Body of pancreas (tissue), 4 donors: ENCODE measurements at regions not wholly inside any gene's neighbourhood (a gene's known extent, or its start where the extent isn't known, plus 50 kb on each side); places are given as distances from the start of the nearest gene placed in this dataset.
"Not testable (repeated sequence)": the region's sequence is repeated elsewhere in the genome, so short reads cannot be mapped to it uniquely, and the experiment has no call there.

Source experiments
- ATAC-seq: fragments of 150-250 bp; one replicate; pipeline ENCODE4 v1.9.1; 2016
- DNase-seq, 4 donors: peaks; one replicate each; pipeline ENCODE4 v3.0.0-alpha.2; 2019
- H3K27ac ChIP-seq, 4 donors: fragments of 200-600 bp; sonication (generic); 1 replicate in 3 of 4; 2 replicates in 1 of 4; pipeline versions ENCODE4 v1.5.1 to v1.6.1; 2016 to 2019; ENCODE audit warnings: mild to moderate bottlenecking in 1 of 4, mixed read lengths in 1 of 4, moderate library complexity in 1 of 4
- H3K27me3 ChIP-seq, 2 donors: fragments of 200-600 bp; sonication (generic); one replicate each; pipeline ENCODE4 v1.6.0; 2016; ENCODE audit warnings: mild to moderate bottlenecking in 1 of 2
- H3K36me3 ChIP-seq, 2 donors: fragments of 200-600 bp; sonication (generic); replicated peaks in 1 of 2; 2 replicates each; pipeline ENCODE4 v1.5.1; 2016; ENCODE audit warnings: low read depth in 2 of 2; ENCODE audit not compliant: insufficient read depth in 1 of 2
- H3K4me1 ChIP-seq: fragments of 200-600 bp; sonication (generic); one replicate; pipeline ENCODE4 v1.6.0; 2016
- H3K4me3 ChIP-seq, 2 donors: fragments of 200-600 bp; sonication (generic); 1 replicate in 1 of 2; 2 replicates in 1 of 2; pipeline ENCODE4 v1.5.1; 2016 to 2019
- H3K9me3 ChIP-seq, 3 donors: fragments of 200-600 bp; sonication (generic); 1 replicate in 2 of 3; 2 replicates in 1 of 3; pipeline ENCODE4 v1.5.1; 2016
- CTCF ChIP-seq, 7 experiments: fragments of 450-650 bp in 4 of 7; fragments of 200-600 bp in 3 of 7; sonication (generic) in 3 of 7; IDR thresholded peaks; one replicate each; pipeline ENCODE4 v1.5.1; 2016 to 2019; ENCODE audit warnings: antibody characterized with exemption in 7 of 7
- POLR2A ChIP-seq, 3 donors: fragments of 450-650 bp; IDR thresholded peaks; one replicate each; pipeline ENCODE4 v1.6.1; 2016; ENCODE audit warnings: antibody characterized with exemption in 3 of 3, mild to moderate bottlenecking in 2 of 3
- WGBS, 2 donors: methylation state at CpG; one replicate each; pipeline ENCODE4 v1.1.5; 2017; 5-methylcytosine and 5-hydroxymethylcytosine counted together
- intact Hi-C: fragments of 100-400 bp; cut with DNase I; formaldehyde crosslinking; loops from one replicate; pipeline ENCODE4 v1.15.1; 2023

GRCh38 chr3:3296979-3297381, 117.5 kb upstream of the CRBN start:
- no peaks in the 10 kb centered on the region for H3K9me3 ChIP-seq
- WGBS, 2 donors, result 58 to 62% methylated on average over 5 of the region's 5 CpGs
- no peaks in the 10 kb centered on the region for H3K27me3 ChIP-seq
- DNase-seq (no peak), ATAC-seq (no peak)
- intact Hi-C loops, result no loop called here
- H3K27ac ChIP-seq, result no peak overlapping the region
- TF ChIP-seq CTCF (IDR thresholded peaks at IDR 0.05), result no peak
- no peak for TF ChIP-seq POLR2A (IDR thresholded peaks at IDR 0.05)
- no peak overlapping the region for H3K4me3 ChIP-seq
- no peaks in the 10 kb centered on the region for H3K4me1 ChIP-seq
- H3K36me3 ChIP-seq, result no peaks in the 10 kb centered on the region

- no peaks in the 10 kb centered on the region for H3K36me3 ChIP-seq
- WGBS, 2 donors, result 68 to 78% methylated on average over 1 of the region's 1 CpG
- no peak for TF ChIP-seq CTCF (IDR thresholded peaks at IDR 0.05)
- TF ChIP-seq POLR2A (IDR thresholded peaks at IDR 0.05), result no peak
These were observed 116.1 kb upstream of the CRBN start for GRCh38 chr3:3295586-3295985.

GRCh38 chr3:3291756-3292283, 112.3 kb upstream of the CRBN start:
- intact Hi-C loops, H3K4me3 ChIP-seq, H3K27me3 ChIP-seq, H3K4me1 ChIP-seq, H3K27ac ChIP-seq, ATAC-seq, H3K36me3 ChIP-seq, H3K9me3 ChIP-seq, DNase-seq: not testable (repeated sequence)
- WGBS, 2 donors, result 40 to 55% methylated on average over 3 of the region's 3 CpGs

More at GRCh38 chr3:3295586-3295985, 116.1 kb upstream of the CRBN start:
- Histone ChIP-seq H3K4me3 (no peak overlapping the region), H3K9me3 (no peaks in the 10 kb centered on the region), H3K27ac (no peak overlapping the region), H3K4me1 (no peaks in the 10 kb centered on the region), H3K27me3 (no peaks in the 10 kb centered on the region)
- DNase-seq (no peak), ATAC-seq (no peak)
- intact Hi-C loops, result no loop called here

GRCh38 chr3:3288255-3288654, 108.8 kb upstream of the CRBN start:
- DNase-seq (no peak), ATAC-seq (no peak)
- no peak for TF ChIP-seq POLR2A (IDR thresholded peaks at IDR 0.05)
- no peak for TF ChIP-seq CTCF (IDR thresholded peaks at IDR 0.05)
- H3K4me3 ChIP-seq, result no peak overlapping the region
- H3K27me3 ChIP-seq, result no peaks in the 10 kb centered on the region
- intact Hi-C loops, result no loop called here
- no peaks in the 10 kb centered on the region for H3K4me1 ChIP-seq
- no peaks in the 10 kb centered on the region for H3K36me3 ChIP-seq
- H3K27ac ChIP-seq, result no peak overlapping the region
- H3K9me3 ChIP-seq, result no peaks in the 10 kb centered on the region

GRCh38 chr3:3286014-3286413, 106.5 kb upstream of the CRBN start:
- Histone ChIP-seq H3K4me1 (no peaks in the 10 kb centered on the region), H3K27me3 (no peaks in the 10 kb centered on the region), H3K36me3 (no peaks in the 10 kb centered on the region), H3K4me3 (no peak overlapping the region), H3K9me3 (no peaks in the 10 kb centered on the region), H3K27ac (no peak overlapping the region)
- DNase-seq (no peak), ATAC-seq (no peak)
- 55 to 57% methylated on average over 2 of the region's 2 CpGs for WGBS, 2 donors
- no peak for TF ChIP-seq POLR2A (IDR thresholded peaks at IDR 0.05)
- no peak for TF ChIP-seq CTCF (IDR thresholded peaks at IDR 0.05)
- intact Hi-C loops, result no loop called here
